Chondrocyte (in vitro differentiated cells): ENCODE measurements at regions not wholly inside any gene's neighbourhood (a gene's known extent, or its start where the extent isn't known, plus 50 kb on each side); places are given as distances from the start of the nearest gene placed in this dataset.

Experiments used
- DNase-seq: peaks from one replicate; pipeline ENCODE4 v3.0.0; 2021; ENCODE audit warnings: mixed read lengths, low spot score
- H3K27ac Mint-ChIP-seq: one replicate; pipeline ENCODE4 v1.8.0; 2021; ENCODE audit warnings: mild to moderate bottlenecking, moderate library complexity, mixed read lengths; ENCODE audit not compliant: unreplicated experiment
- H3K27me3 Mint-ChIP-seq: 2 replicates; pipeline ENCODE4 v1.8.0; 2021; ENCODE audit warnings: low read depth, mixed read lengths
- H3K36me3 Mint-ChIP-seq: 2 replicates; pipeline ENCODE4 v1.8.0; 2021; ENCODE audit warnings: low read depth, mixed read lengths
- H3K4me1 Mint-ChIP-seq: 2 replicates; pipeline ENCODE4 v1.8.0; 2021; ENCODE audit warnings: low read depth, mild to moderate bottlenecking, mixed read lengths
- H3K4me3 Mint-ChIP-seq: one replicate; pipeline ENCODE4 v1.8.0; 2021; ENCODE audit warnings: mild to moderate bottlenecking, moderate library complexity, mixed read lengths; ENCODE audit not compliant: unreplicated experiment
- H3K9me3 Mint-ChIP-seq: 2 replicates; pipeline ENCODE4 v1.8.0; 2021; ENCODE audit warnings: low read depth, mixed read lengths
- TF ChIP-seq, protein P1 (sequence below): fragments of 200-600 bp; sonication (generic); IDR thresholded peaks from 2 replicates; pipeline ENCODE4 v1.5.0; 2021; ENCODE audit warnings: antibody characterized with exemption, mild to moderate bottlenecking, moderate library complexity

DNA sequence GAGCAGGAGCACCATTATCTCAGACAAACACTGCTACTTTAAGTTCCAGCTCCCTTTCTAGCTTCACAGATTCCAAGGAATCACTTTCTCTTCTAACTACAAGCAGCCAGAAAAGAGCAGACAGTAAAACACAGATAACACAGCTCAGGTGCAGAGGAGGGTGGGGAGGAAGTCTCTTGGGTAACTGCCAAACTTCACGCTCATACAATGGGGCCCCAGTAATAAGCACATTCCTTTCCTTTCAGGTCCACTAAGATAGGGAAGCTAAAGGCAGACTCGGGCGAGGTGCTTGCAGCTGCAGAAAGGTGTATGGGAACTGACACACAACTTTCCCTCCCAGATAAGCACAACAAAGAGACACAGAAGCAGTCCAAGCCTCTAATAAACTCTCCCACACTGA, 69.2 kb upstream of the OR9G4 start:
- DNase-seq = no peak
- TF ChIP-seq, protein P1, sequence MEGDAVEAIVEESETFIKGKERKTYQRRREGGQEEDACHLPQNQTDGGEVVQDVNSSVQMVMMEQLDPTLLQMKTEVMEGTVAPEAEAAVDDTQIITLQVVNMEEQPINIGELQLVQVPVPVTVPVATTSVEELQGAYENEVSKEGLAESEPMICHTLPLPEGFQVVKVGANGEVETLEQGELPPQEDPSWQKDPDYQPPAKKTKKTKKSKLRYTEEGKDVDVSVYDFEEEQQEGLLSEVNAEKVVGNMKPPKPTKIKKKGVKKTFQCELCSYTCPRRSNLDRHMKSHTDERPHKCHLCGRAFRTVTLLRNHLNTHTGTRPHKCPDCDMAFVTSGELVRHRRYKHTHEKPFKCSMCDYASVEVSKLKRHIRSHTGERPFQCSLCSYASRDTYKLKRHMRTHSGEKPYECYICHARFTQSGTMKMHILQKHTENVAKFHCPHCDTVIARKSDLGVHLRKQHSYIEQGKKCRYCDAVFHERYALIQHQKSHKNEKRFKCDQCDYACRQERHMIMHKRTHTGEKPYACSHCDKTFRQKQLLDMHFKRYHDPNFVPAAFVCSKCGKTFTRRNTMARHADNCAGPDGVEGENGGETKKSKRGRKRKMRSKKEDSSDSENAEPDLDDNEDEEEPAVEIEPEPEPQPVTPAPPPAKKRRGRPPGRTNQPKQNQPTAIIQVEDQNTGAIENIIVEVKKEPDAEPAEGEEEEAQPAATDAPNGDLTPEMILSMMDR = no peak
- Mint-ChIP-seq H3K36me3 (no peaks in the 10 kb centered on the region), H3K4me3 (no peak overlapping the region), H3K9me3 (no peaks in the 10 kb centered on the region), H3K4me1 (no peaks in the 10 kb centered on the region), H3K27ac (no peak overlapping the region), H3K27me3 (no peaks in the 10 kb centered on the region)

DNA sequence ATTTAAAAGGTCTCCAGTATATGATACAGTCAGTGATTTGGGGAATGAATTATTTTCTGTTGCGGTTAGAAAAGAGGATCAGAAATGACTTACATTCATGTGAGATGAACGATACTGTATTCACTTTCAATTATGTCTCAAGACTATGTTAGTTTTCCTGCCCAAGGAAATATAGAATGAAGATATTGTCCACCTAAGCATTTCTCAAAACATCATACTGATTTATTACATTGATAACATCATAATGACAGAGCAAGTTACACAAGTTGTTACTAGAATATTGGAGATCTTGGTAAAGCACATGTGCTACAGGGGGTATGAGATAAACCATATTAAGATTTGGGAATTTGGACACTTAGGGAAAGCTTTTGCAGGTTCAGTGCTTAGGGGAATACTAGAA, 67.8 kb upstream of the OR9G4 start:
- Mint-ChIP-seq H3K4me1 (no peaks in the 10 kb centered on the region), H3K4me3 (no peak overlapping the region), H3K27me3 (no peaks in the 10 kb centered on the region), H3K9me3 (no peaks in the 10 kb centered on the region), H3K36me3 (no peaks in the 10 kb centered on the region), H3K27ac (no peak overlapping the region)
- TF ChIP-seq, protein P1 = no peak
- no peak for DNase-seq

DNA sequence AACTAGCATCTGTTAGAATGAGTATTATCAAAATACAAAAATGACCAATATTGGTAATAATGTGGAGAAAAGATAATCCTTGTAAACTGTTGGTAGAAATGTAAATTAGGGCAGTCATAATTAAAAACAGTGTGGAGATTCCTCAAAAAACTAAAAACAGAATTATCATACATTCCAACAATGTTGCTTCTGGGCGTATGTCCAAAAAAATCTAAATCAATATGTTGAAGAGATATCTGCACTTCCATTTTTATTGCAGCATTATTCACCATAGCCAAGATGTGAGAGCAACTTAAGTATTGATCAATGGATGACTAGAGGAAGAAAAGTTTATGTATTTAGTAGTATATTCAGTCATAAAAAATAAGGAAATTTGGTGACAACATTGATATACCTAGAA, 59.8 kb upstream of the OR9G4 start:
- peaks cover 2% of the 10 kb centered on the region for H3K9me3 Mint-ChIP-seq
- no peaks in the 10 kb centered on the region for H3K4me1 Mint-ChIP-seq
- H3K27me3 Mint-ChIP-seq = no peaks in the 10 kb centered on the region
- DNase-seq = no peak
- H3K4me3 Mint-ChIP-seq = no peak overlapping the region
- no peaks in the 10 kb centered on the region for H3K36me3 Mint-ChIP-seq
- TF ChIP-seq, protein P1 = no peak
- no peak overlapping the region for H3K27ac Mint-ChIP-seq

DNA sequence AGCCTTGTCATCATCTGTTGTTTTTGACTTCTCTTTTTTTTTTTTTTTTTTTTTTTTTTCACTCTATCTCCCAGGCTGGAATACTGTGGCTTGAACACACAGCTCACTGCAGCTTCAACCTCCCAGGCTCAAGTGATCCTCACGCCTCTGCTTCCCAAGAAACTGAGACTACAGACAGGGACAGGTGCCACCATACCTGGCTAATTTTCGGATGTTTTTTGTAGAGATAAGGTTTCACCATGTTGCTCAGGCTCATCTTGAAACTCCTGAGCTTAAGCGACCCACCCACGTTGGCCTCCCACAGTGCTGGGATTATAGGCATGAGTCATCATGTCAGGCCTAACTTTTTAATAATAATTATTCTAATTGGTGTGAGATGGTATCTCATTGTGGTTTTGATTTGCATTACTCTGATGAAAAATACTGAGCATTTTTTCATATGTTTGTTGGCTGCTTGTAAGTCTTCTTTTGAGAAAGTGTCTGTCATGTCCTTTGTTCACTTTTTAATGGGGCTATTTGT, 51.3 kb upstream of the OR9G4 start:
- no peaks in the 10 kb centered on the region for H3K4me1 Mint-ChIP-seq
- H3K9me3 Mint-ChIP-seq = peaks cover 3% of the 10 kb centered on the region
- H3K27ac Mint-ChIP-seq = no peak overlapping the region
- H3K36me3 Mint-ChIP-seq = no peaks in the 10 kb centered on the region
- no peak overlapping the region for H3K4me3 Mint-ChIP-seq
- peaks cover 1% of the 10 kb centered on the region for H3K27me3 Mint-ChIP-seq
- TF ChIP-seq, protein P1 = no peak
- no peak for DNase-seq
